Keratinocyte (primary cell): ENCODE measurements at regions not wholly inside any gene's neighbourhood (a gene's known extent, or its start where the extent isn't known, plus 50 kb on each side); places are given as distances from the start of the nearest gene placed in this dataset.

Experiments used
- DNase-seq: peaks from one replicate; pipeline ENCODE4 v3.0.0-alpha.2; 2011; ENCODE audit warnings: low read depth, missing footprints, low spot score
- FAIRE-seq: peaks from 2 replicates; lab custom pipeline; 2011; peaks lifted over from hg19 to GRCh38; lab: Jason Lieb, UNC
- H2AFZ ChIP-seq: 2 replicates; pipeline ENCODE4 v1.6.0; 2012; ENCODE audit warnings: low read length, control low read depth, inconsistent platforms; ENCODE audit not compliant: control insufficient read depth
- H3K27ac ChIP-seq: 2 replicates; pipeline ENCODE4 v1.5.1; 2011; ENCODE audit warnings: low read length; ENCODE audit not compliant: control insufficient read depth, insufficient read depth
- H3K27me3 ChIP-seq: 3 replicates; pipeline ENCODE4 v1.6.0; 2011; ENCODE audit warnings: low read length; ENCODE audit not compliant: control insufficient read depth, insufficient read depth; ENCODE audit errors: extremely low read depth
- H3K36me3 ChIP-seq, 2 experiments: 2 replicates in 1 of 2; 3 replicates in 1 of 2; pipeline ENCODE4 v1.5.1; 2011; ENCODE audit warnings: low read length in 2 of 2, mild to moderate bottlenecking in 1 of 2; ENCODE audit not compliant: control insufficient read depth in 2 of 2, insufficient read depth in 2 of 2; ENCODE audit errors: extremely low read depth in 1 of 2
- H3K4me1 ChIP-seq: 3 replicates; pipeline ENCODE4 v1.5.1; 2011; ENCODE audit warnings: low read length; ENCODE audit not compliant: control insufficient read depth, insufficient read depth; ENCODE audit errors: extremely low read depth
- H3K4me2 ChIP-seq: 3 replicates; pipeline ENCODE4 v1.6.0; 2011; ENCODE audit warnings: low read depth, low read length; ENCODE audit not compliant: control insufficient read depth, insufficient read depth; ENCODE audit errors: extremely low read depth
- H3K4me3 ChIP-seq, 3 experiments: fragments of 200-600 bp in 1 of 3; sonication (generic) in 1 of 3; 2 replicates in 2 of 3; 3 replicates in 1 of 3; pipeline ENCODE4 v1.5.1; 2011 to 2016; ENCODE audit warnings: low read length in 3 of 3, mild to moderate bottlenecking in 3 of 3, control low read depth in 2 of 3, inconsistent platforms in 1 of 3, low read depth in 1 of 3, mixed read lengths in 1 of 3, mixed run types in 1 of 3, moderate library complexity in 1 of 3; ENCODE audit not compliant: control insufficient read depth in 2 of 3, insufficient read depth in 2 of 3; ENCODE audit errors: extremely low read depth in 1 of 3
- H3K79me2 ChIP-seq: 2 replicates; pipeline ENCODE4 v1.6.0; 2012; ENCODE audit warnings: low read length; ENCODE audit not compliant: control insufficient read depth, insufficient read depth
- H3K9ac ChIP-seq: 3 replicates; pipeline ENCODE4 v1.6.0; 2011; ENCODE audit warnings: low read length; ENCODE audit not compliant: control insufficient read depth, insufficient read depth; ENCODE audit errors: extremely low read depth
- H3K9me1 ChIP-seq: 3 replicates; pipeline ENCODE4 v1.6.0; 2011; ENCODE audit warnings: low read length; ENCODE audit not compliant: control insufficient read depth, insufficient read depth; ENCODE audit errors: extremely low read depth
- H3K9me3 ChIP-seq: 2 replicates; pipeline ENCODE4 v1.5.1; 2012; ENCODE audit warnings: low read depth, low read length; ENCODE audit not compliant: control insufficient read depth
- H4K20me1 ChIP-seq: 3 replicates; pipeline ENCODE4 v1.6.0; 2011; ENCODE audit warnings: low read length; ENCODE audit not compliant: control insufficient read depth, insufficient read depth; ENCODE audit errors: extremely low read depth
- CTCF ChIP-seq, 3 experiments: IDR thresholded peaks in 1 of 3; conservative IDR thresholded peaks in 1 of 3; optimal IDR thresholded peaks in 1 of 3; 2 replicates in 2 of 3; 3 replicates in 1 of 3; pipeline versions ENCODE3 to v1.5.1; 2011; ENCODE audit warnings: low read length in 3 of 3, mild to moderate bottlenecking in 3 of 3, moderate library complexity in 2 of 3, control low read depth in 1 of 3, inconsistent platforms in 1 of 3; ENCODE audit not compliant: insufficient read depth in 2 of 3; ENCODE audit errors: extremely low read depth in 1 of 3
- EZH2 ChIP-seq: IDR thresholded peaks from one replicate; pipeline ENCODE4 v1.6.1; 2012; ENCODE audit warnings: inconsistent platforms, mild to moderate bottlenecking, low read length, moderate library complexity
- dilution Hi-C: fragments of 300-500 bp; cut with MboI; formaldehyde crosslinking; loops from one replicate; pipeline ENCODE4 v1.7.0; 2020; ENCODE audit warnings: low sequenced_read_pairs; ENCODE audit not compliant: extremely low pct_ligation_motif_present

GRCh38 chr18:41769265-41769664 lies 185.8 kb upstream of the PIK3C3 start:
- no peaks in the 10 kb centered on the region for H3K27me3 ChIP-seq
- dilution Hi-C loops, result no loop called here
- H2AFZ ChIP-seq, result no peak overlapping the region
- H3K4me2 ChIP-seq, result no peak overlapping the region
- H3K4me1 ChIP-seq, result no peaks in the 10 kb centered on the region
- H3K9me1 ChIP-seq, result no peaks in the 10 kb centered on the region
- DNase-seq (no peak), FAIRE-seq (no peak)
- H3K9me3 ChIP-seq, result no peaks in the 10 kb centered on the region
- TF ChIP-seq EZH2, result no peak
- TF ChIP-seq CTCF (optimal IDR thresholded peaks at IDR 0.05 in 1 of 3, IDR thresholded peaks at IDR 0.05 in 1 of 3, conservative IDR thresholded peaks at IDR 0.05 in 1 of 3; ENCODE audit: extremely low read depth in 1 of 3, insufficient read depth in 2 of 3, low read length in 3 of 3), result no peak
- no peaks in the 10 kb centered on the region for H4K20me1 ChIP-seq
- no peak overlapping the region for H3K9ac ChIP-seq
- no peak overlapping the region for H3K27ac ChIP-seq
- H3K4me3 ChIP-seq, result no peak overlapping the region
- H3K36me3 ChIP-seq, result no peaks in the 10 kb centered on the region
- H3K79me2 ChIP-seq, result no peaks in the 10 kb centered on the region

- Histone ChIP-seq H4K20me1 (no peaks in the 10 kb centered on the region), H3K36me3 (no peaks in the 10 kb centered on the region), H3K9me1 (no peaks in the 10 kb centered on the region), H2AFZ (no peak overlapping the region), H3K79me2 (no peaks in the 10 kb centered on the region), H3K27ac (no peak overlapping the region), H3K4me3 (no peak overlapping the region), H3K4me2 (no peak overlapping the region), H3K9me3 (no peaks in the 10 kb centered on the region), H3K27me3 (no peaks in the 10 kb centered on the region), H3K9ac (no peak overlapping the region), H3K4me1 (no peaks in the 10 kb centered on the region)
- no peak for FAIRE-seq
- dilution Hi-C loops, result no loop called here
- TF ChIP-seq EZH2 (no peak), CTCF (optimal IDR thresholded peaks at IDR 0.05 in 1 of 3, IDR thresholded peaks at IDR 0.05 in 1 of 3, conservative IDR thresholded peaks at IDR 0.05 in 1 of 3; ENCODE audit: extremely low read depth in 1 of 3, insufficient read depth in 2 of 3, low read length in 3 of 3) (no peak)
- no peak for DNase-seq
Measured at GRCh38 chr18:41768467-41768866, 186.6 kb upstream of the PIK3C3 start.
